GM21515 (cell line): ENCODE measurements at regions not wholly inside any gene's neighbourhood (a gene's known extent, or its start where the extent isn't known, plus 50 kb on each side); places are given as distances from the start of the nearest gene placed in this dataset.

Source experiments
- ATAC-seq: cut with Tn5 transposase; IDR thresholded peaks from one replicate; pipeline ENCODE4 v1.9.1; 2021; ENCODE audit not compliant: unreplicated experiment

- no peak for ATAC-seq
These were observed 197.9 kb upstream of the KLF6 start for GRCh38 chr10:3982746-3983442.

GRCh38 chr10:3981300-3981699 is 196.3 kb upstream of the KLF6 start:
- no peak for ATAC-seq

- ATAC-seq: no peak
These were observed 195.7 kb upstream of the KLF6 start for GRCh38 chr10:3980660-3981059.

GRCh38 chr10:3980144-3980543 is 195.1 kb upstream of the KLF6 start:
- ATAC-seq: no peak

GRCh38 chr10:3978761-3979160 is 193.8 kb upstream of the KLF6 start:
- ATAC-seq: no peak

- ATAC-seq: no peak
These were observed 193.2 kb upstream of the KLF6 start for GRCh38 chr10:3978174-3978573.

- no peak for ATAC-seq
These were observed 192.8 kb upstream of the KLF6 start for GRCh38 chr10:3977761-3978160.

GRCh38 chr10:3976718-3977117 is 191.7 kb upstream of the KLF6 start:
- ATAC-seq: no peak

- no peak for ATAC-seq
These were observed 191.2 kb upstream of the KLF6 start for GRCh38 chr10:3976171-3976570.

- no peak for ATAC-seq
These were observed 190.0 kb upstream of the KLF6 start for GRCh38 chr10:3975016-3975415.

- ATAC-seq: no peak
These were observed 187.7 kb upstream of the KLF6 start for GRCh38 chr10:3972460-3973301.

- no peak for ATAC-seq
These were observed 186.7 kb upstream of the KLF6 start for GRCh38 chr10:3971713-3972112.

GRCh38 chr10:3969876-3970666 is 185.1 kb upstream of the KLF6 start:
- ATAC-seq: no peak

- no peak for ATAC-seq
These were observed 183.7 kb upstream of the KLF6 start for GRCh38 chr10:3968727-3969126.

- no peak for ATAC-seq
These were observed 179.5 kb upstream of the KLF6 start for GRCh38 chr10:3964516-3964915.

- no peak for ATAC-seq
These were observed 178.2 kb upstream of the KLF6 start for GRCh38 chr10:3963191-3963673.

GRCh38 chr10:3961082-3961481 is 176.1 kb upstream of the KLF6 start:
- ATAC-seq: no peak

- ATAC-seq: no peak
These were observed 175.5 kb upstream of the KLF6 start for GRCh38 chr10:3960496-3960895.

- ATAC-seq: no peak
These were observed 174.6 kb upstream of the KLF6 start for GRCh38 chr10:3959370-3960325.

- no peak for ATAC-seq
These were observed 173.5 kb upstream of the KLF6 start for GRCh38 chr10:3958472-3958996.
